Keratinocyte (primary cell): ENCODE measurements at regions not wholly inside any gene's neighbourhood (a gene's known extent, or its start where the extent isn't known, plus 50 kb on each side); places are given as distances from the start of the nearest gene placed in this dataset.

Experiments
- DNase-seq: peaks from one replicate; pipeline ENCODE4 v3.0.0-alpha.2; 2011; ENCODE audit warnings: low read depth, missing footprints, low spot score
- FAIRE-seq: peaks from 2 replicates; lab custom pipeline; 2011; peaks lifted over from hg19 to GRCh38; lab: Jason Lieb, UNC
- H2AFZ ChIP-seq: 2 replicates; pipeline ENCODE4 v1.6.0; 2012; ENCODE audit warnings: low read length, control low read depth, inconsistent platforms; ENCODE audit not compliant: control insufficient read depth
- H3K27ac ChIP-seq: 2 replicates; pipeline ENCODE4 v1.5.1; 2011; ENCODE audit warnings: low read length; ENCODE audit not compliant: control insufficient read depth, insufficient read depth
- H3K27me3 ChIP-seq: 3 replicates; pipeline ENCODE4 v1.6.0; 2011; ENCODE audit warnings: low read length; ENCODE audit not compliant: control insufficient read depth, insufficient read depth; ENCODE audit errors: extremely low read depth
- H3K36me3 ChIP-seq, 2 experiments: 2 replicates in 1 of 2; 3 replicates in 1 of 2; pipeline ENCODE4 v1.5.1; 2011; ENCODE audit warnings: low read length in 2 of 2, mild to moderate bottlenecking in 1 of 2; ENCODE audit not compliant: control insufficient read depth in 2 of 2, insufficient read depth in 2 of 2; ENCODE audit errors: extremely low read depth in 1 of 2
- H3K4me1 ChIP-seq: 3 replicates; pipeline ENCODE4 v1.5.1; 2011; ENCODE audit warnings: low read length; ENCODE audit not compliant: control insufficient read depth, insufficient read depth; ENCODE audit errors: extremely low read depth
- H3K4me2 ChIP-seq: 3 replicates; pipeline ENCODE4 v1.6.0; 2011; ENCODE audit warnings: low read depth, low read length; ENCODE audit not compliant: control insufficient read depth, insufficient read depth; ENCODE audit errors: extremely low read depth
- H3K4me3 ChIP-seq, 3 experiments: fragments of 200-600 bp in 1 of 3; sonication (generic) in 1 of 3; 2 replicates in 2 of 3; 3 replicates in 1 of 3; pipeline ENCODE4 v1.5.1; 2011 to 2016; ENCODE audit warnings: low read length in 3 of 3, mild to moderate bottlenecking in 3 of 3, control low read depth in 2 of 3, inconsistent platforms in 1 of 3, low read depth in 1 of 3, mixed read lengths in 1 of 3, mixed run types in 1 of 3, moderate library complexity in 1 of 3; ENCODE audit not compliant: control insufficient read depth in 2 of 3, insufficient read depth in 2 of 3; ENCODE audit errors: extremely low read depth in 1 of 3
- H3K79me2 ChIP-seq: 2 replicates; pipeline ENCODE4 v1.6.0; 2012; ENCODE audit warnings: low read length; ENCODE audit not compliant: control insufficient read depth, insufficient read depth
- H3K9ac ChIP-seq: 3 replicates; pipeline ENCODE4 v1.6.0; 2011; ENCODE audit warnings: low read length; ENCODE audit not compliant: control insufficient read depth, insufficient read depth; ENCODE audit errors: extremely low read depth
- H3K9me1 ChIP-seq: 3 replicates; pipeline ENCODE4 v1.6.0; 2011; ENCODE audit warnings: low read length; ENCODE audit not compliant: control insufficient read depth, insufficient read depth; ENCODE audit errors: extremely low read depth
- H3K9me3 ChIP-seq: 2 replicates; pipeline ENCODE4 v1.5.1; 2012; ENCODE audit warnings: low read depth, low read length; ENCODE audit not compliant: control insufficient read depth
- H4K20me1 ChIP-seq: 3 replicates; pipeline ENCODE4 v1.6.0; 2011; ENCODE audit warnings: low read length; ENCODE audit not compliant: control insufficient read depth, insufficient read depth; ENCODE audit errors: extremely low read depth
- EZH2 ChIP-seq: IDR thresholded peaks from one replicate; pipeline ENCODE4 v1.6.1; 2012; ENCODE audit warnings: inconsistent platforms, mild to moderate bottlenecking, low read length, moderate library complexity
- dilution Hi-C: fragments of 300-500 bp; cut with MboI; formaldehyde crosslinking; loops from one replicate; pipeline ENCODE4 v1.7.0; 2020; ENCODE audit warnings: low sequenced_read_pairs; ENCODE audit not compliant: extremely low pct_ligation_motif_present
- TF ChIP-seq, protein P1 (sequence below), 3 experiments: IDR thresholded peaks in 1 of 3; conservative IDR thresholded peaks in 1 of 3; optimal IDR thresholded peaks in 1 of 3; 2 replicates in 2 of 3; 3 replicates in 1 of 3; pipeline versions ENCODE3 to v1.5.1; 2011; ENCODE audit warnings: low read length in 3 of 3, mild to moderate bottlenecking in 3 of 3, moderate library complexity in 2 of 3, control low read depth in 1 of 3, inconsistent platforms in 1 of 3; ENCODE audit not compliant: insufficient read depth in 2 of 3; ENCODE audit errors: extremely low read depth in 1 of 3

DNA sequence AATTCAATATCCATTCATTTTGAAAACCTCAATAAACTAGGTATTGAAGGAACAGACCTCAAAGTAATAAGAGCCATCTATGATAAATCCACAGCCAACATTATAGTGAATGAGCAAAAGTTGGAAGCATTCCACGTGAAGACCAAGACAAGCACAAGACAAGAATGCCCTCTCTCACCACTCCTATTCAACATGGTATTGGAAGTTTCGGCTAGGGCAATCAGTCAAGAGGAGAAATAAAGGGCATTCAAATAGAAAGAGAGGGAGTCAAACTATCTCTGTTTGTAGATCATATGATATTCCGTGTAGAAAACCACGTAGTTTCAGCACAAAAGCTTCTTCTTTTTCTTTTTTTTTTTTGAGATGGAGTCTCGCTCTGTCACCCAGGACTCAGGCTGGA, 550.3 kb downstream of the FSCB start:
- Histone ChIP-seq H3K4me1 (no peaks in the 10 kb centered on the region), H3K9me3 (no peaks in the 10 kb centered on the region), H3K9me1 (no peaks in the 10 kb centered on the region), H3K27me3 (no peaks in the 10 kb centered on the region), H3K79me2 (no peaks in the 10 kb centered on the region), H3K4me2 (no peak overlapping the region), H4K20me1 (no peaks in the 10 kb centered on the region), H3K9ac (no peak overlapping the region), H3K27ac (no peak overlapping the region), H2AFZ (no peak overlapping the region), H3K4me3 (no peak overlapping the region), H3K36me3 (no peaks in the 10 kb centered on the region)
- no peak for TF ChIP-seq EZH2
- TF ChIP-seq, protein P1, sequence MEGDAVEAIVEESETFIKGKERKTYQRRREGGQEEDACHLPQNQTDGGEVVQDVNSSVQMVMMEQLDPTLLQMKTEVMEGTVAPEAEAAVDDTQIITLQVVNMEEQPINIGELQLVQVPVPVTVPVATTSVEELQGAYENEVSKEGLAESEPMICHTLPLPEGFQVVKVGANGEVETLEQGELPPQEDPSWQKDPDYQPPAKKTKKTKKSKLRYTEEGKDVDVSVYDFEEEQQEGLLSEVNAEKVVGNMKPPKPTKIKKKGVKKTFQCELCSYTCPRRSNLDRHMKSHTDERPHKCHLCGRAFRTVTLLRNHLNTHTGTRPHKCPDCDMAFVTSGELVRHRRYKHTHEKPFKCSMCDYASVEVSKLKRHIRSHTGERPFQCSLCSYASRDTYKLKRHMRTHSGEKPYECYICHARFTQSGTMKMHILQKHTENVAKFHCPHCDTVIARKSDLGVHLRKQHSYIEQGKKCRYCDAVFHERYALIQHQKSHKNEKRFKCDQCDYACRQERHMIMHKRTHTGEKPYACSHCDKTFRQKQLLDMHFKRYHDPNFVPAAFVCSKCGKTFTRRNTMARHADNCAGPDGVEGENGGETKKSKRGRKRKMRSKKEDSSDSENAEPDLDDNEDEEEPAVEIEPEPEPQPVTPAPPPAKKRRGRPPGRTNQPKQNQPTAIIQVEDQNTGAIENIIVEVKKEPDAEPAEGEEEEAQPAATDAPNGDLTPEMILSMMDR (optimal IDR thresholded peaks at IDR 0.05 in 1 of 3, IDR thresholded peaks at IDR 0.05 in 1 of 3, conservative IDR thresholded peaks at IDR 0.05 in 1 of 3; ENCODE audit: extremely low read depth in 1 of 3, insufficient read depth in 2 of 3, low read length in 3 of 3): no peak
- dilution Hi-C loops: no loop called here
- DNase-seq: no peak
- FAIRE-seq: no peak

- H3K4me1 ChIP-seq: no peaks in the 10 kb centered on the region
- H3K4me2 ChIP-seq: no peak overlapping the region
- no peaks in the 10 kb centered on the region for H4K20me1 ChIP-seq
- FAIRE-seq (no peak), DNase-seq (no peak)
- no peaks in the 10 kb centered on the region for H3K79me2 ChIP-seq
- no peak overlapping the region for H3K4me3 ChIP-seq
- no peak overlapping the region for H3K9ac ChIP-seq
- no peak overlapping the region for H3K27ac ChIP-seq
- dilution Hi-C loops: no loop called here
- TF ChIP-seq EZH2: no peak
- TF ChIP-seq, protein P1 (optimal IDR thresholded peaks at IDR 0.05 in 1 of 3, IDR thresholded peaks at IDR 0.05 in 1 of 3, conservative IDR thresholded peaks at IDR 0.05 in 1 of 3; ENCODE audit: extremely low read depth in 1 of 3, insufficient read depth in 2 of 3, low read length in 3 of 3): no peak
- no peaks in the 10 kb centered on the region for H3K9me1 ChIP-seq
- H3K9me3 ChIP-seq: peaks cover 2% of the 10 kb centered on the region
- no peak overlapping the region for H2AFZ ChIP-seq
- no peaks in the 10 kb centered on the region for H3K27me3 ChIP-seq
- H3K36me3 ChIP-seq: no peaks in the 10 kb centered on the region
Measured at GRCh38 chr14:43949400-43949799, 557.7 kb downstream of the FSCB start.
